ENCODE measurements at regions not wholly inside any gene's neighbourhood (a gene's known extent, or its start where the extent isn't known, plus 50 kb on each side); places are given as distances from the start of the nearest gene placed in this dataset.
"Not testable (repeated sequence)": the region's sequence is repeated elsewhere in the genome, so short reads cannot be mapped to it uniquely, and the experiment has no call there.

DNA sequence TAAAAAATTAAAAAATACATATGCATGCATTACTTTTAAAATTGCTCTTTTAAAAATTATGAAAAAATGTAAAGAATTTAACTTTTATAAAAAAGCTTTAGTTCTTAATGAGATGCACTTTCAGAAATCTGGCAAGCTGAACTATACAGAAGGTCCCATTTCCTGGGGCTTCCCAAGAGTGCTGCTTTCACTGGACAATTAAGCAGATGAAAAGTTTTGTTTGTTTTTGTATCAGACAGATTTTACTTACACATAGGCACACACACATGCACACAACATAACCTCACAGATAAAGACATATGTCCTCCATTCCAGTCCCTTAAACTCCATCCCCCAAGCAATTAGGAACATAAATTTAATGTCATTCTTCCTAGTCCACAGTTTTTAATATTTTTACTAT, 402.3 kb upstream of the ASIC2 start:
- no peak for DNase-seq (ENCODE audit: low read depth in 2 of 2)

DNA sequence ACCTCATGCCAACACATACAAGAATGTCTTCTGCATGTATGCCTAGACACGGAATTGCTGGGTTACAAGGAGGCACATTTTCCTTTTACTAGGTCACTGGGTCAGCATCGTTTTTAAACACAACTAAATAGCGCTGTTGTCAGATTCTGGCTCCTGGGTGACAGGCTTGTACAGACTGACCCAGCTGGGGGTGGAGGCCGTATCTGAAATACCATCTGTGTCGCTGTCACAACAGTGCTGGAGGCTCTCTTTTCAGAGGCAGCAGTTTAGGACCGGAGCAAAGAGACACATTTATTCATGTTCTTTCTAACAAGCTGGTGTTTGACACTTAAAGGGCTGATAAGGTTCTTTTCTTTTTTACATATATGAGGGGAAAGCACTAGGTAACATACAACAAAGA, 403.0 kb upstream of the ASIC2 start:
- no peak for DNase-seq (ENCODE audit: low read depth in 2 of 2)

DNA sequence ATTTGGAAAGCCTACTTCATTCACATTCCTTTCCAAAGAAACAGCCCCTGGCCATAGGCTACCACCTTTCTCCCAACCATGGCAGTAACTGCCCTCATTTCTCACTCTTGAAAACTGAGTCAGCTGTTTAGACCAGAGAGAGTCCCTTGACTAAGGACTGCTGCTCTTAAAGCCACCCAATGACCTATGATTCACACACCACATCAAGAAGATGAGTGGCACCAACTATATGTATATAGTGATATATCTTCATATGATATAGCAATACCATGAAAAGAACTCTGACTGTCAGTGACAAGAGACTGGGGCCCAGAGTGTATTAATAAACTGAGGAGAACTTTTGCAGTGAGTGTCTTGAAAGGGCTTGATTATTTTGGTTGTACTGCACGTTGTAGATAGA, 404.5 kb upstream of the ASIC2 start:
- DNase-seq (ENCODE audit: low read depth in 2 of 2), result no peak

DNA sequence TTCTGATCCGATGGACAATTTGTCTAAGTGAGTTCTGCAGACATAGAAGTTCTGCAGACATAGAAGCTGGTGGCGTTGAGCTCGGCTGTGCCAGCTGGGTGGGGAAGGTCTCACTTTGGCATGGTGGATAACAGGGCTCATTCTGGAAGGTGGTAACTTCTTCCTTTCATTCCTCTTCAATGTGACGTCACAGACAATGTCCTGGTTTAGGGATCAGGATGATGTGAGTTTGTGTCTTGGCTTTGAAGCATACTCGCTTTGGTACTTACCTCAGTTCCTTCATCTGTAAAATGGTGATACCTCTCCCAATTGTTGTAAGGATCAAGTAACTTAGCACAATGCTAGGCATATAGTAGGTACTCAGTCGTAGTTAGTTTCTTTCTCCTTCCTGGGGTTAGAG, 408.8 kb upstream of the ASIC2 start:
- no peak for DNase-seq (ENCODE audit: low read depth in 2 of 2)

DNA sequence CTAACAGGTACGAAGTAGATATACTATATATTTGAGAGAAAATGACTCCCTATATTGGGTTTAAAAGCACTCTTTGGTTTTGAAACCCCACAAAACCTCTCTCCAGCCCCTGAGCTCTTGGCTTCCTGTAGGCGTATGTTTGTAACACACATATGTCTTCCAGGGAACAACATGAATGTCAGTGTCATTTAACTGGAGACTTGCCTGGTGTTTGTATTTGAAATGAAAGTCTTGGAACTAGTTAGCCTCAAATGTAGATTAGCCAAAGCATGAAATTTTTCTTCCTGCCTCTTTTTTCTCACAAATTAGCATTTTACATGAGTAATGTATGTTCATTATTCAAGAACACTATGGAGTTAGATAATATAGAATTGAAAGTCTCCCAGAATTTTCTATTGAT, 411.8 kb upstream of the ASIC2 start:
- DNase-seq (ENCODE audit: low read depth in 2 of 2), result no peak

DNA sequence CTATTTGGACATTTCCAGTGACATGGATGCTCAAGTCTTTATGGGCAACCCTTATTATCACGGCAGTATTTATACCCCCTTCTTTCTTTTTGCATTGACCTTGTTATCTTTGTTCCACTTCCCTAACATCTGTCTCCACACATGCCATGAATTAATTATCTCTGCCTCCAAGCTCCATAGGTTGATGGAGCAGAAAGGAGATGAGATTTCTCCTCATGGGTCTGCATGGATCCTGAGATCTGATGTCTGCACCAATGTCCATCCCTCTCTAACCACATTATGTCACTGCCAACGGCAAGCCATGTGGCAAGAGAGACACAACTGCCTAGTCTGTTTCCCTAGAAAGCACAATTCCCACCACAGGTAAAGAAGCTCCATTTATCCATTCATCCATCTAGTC, 416.8 kb upstream of the ASIC2 start:
- no peak for DNase-seq (ENCODE audit: low read depth in 2 of 2)

DNA sequence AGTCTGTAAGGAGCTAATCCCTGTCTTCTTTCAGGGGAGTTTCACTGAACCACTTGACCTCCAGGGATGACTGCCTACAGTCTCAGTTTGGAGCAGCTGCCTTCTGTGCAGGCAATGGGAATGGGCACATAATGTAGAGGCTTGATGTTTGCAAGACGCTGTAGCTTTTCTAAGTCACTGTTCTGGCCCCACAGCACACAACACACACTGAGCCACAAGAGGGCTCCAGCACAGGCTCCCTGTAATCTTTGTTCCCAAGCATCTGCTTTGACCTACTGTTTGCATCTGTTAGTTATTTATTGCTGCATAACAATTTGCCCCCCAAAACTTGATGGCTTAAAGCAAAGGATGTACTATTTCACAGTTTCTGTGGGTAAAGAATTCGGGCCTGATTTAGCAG, 419.0 kb upstream of the ASIC2 start:
- DNase-seq (ENCODE audit: low read depth in 2 of 2), result no peak

DNA sequence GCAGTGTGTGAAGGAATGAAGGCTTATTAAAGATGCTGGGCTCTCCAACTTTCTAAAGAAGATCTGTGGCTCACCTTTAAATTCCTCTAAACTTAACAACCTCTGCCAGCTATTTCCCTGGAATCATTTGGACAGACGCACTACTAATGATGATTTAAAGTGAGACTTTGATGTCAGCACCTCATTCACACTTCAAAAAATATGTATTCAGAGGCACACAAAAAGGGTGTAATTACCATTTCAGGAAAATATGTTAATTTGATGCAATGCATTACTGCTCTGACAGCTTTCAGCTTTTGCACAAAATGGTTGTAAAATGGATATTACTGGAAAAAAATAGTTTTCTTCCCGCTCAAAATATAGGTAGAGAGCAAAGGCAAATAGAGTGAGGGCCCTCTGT, 423.9 kb upstream of the ASIC2 start:
- DNase-seq (ENCODE audit: low read depth in 2 of 2), result no peak

DNA sequence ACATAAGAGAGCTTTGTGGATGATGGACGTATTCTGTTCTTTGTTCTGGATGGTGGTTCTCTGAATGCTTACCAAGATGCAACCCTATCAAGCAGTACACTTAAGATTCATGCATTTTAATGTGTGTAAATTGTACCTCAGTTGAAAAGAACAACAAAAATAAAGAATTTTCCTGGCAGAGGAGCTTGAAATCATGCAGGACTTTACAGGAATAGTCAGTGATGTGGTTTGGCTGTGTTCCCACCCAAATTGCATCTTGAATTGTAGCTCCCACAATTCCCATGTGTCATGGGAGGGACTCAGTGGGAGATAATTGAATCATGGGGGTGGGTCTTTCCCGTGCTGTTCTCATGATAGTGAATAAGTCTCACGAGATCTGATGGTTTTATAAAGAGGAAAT, 430.6 kb upstream of the ASIC2 start:
- not testable (repeated sequence) for DNase-seq (ENCODE audit: low read depth in 2 of 2)

DNA sequence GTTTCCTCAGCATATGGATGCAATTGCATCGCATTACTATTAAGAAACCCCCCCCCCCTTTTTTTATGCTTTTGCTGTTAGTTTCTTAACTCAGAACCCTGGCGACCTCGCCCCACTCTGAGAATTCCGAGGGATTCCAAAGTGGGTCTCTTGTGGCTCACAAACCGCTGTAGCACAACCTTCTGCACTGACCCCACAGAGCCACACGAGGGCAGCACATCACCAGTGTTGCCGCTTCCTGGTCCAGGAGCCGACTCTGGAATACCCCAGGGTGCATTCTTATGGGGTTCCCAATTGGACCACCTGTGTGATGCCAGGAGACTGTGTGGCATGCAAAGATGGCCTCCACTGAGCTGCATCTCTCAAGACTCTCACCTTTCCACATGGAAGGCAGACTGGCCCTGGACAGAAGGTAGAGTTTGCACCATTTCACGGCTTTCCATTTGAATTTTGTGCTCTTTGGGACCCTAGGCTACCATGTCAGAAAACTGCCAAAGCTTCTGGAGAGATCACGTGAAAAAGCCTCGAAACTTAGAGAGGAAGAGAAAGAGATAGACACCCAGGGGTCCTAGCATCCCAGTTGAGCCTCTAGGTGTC, 432.7 kb upstream of the ASIC2 start:
- DNase-seq (ENCODE audit: low read depth in 2 of 2), result peak in 1 of 2 experiments; percentile 2

DNA sequence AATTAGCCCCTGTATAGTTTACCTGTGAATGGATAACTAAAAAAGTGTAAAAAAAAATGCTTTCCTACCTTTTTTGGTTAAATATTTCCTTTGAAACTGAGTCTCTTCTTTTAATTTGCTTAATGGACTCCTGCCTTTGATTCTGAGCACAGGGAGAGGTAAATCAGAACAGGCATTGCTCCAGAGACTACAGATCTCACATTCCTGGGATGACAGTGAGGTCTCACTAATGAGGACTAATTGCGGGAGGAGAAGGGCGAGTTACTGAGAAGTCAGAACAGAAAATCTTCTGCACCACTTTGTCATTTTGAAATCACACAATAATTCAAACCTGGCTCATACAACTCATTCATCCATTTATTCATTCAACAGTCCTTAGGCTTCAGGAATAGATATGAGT, 437.0 kb upstream of the ASIC2 start:
- DNase-seq (ENCODE audit: low read depth in 2 of 2), result no peak

DNA sequence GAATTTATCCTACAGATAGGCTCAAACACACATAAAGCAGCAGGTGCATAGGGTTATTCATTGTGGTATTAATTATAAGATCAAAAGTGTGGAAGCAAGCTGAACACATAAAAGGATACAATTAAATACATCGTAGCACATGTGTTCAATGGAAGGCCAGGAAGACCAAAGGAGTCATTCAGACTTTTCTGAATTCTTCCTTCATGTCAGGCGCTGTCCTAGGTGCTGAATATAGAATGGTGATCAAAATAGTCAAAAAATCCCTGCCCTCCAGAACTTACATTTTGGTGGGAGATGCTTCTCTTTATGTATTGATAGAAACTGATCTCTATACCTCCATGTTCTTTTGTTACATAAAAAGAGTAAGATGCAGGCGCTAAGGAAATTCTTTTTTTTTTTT, 439.0 kb upstream of the ASIC2 start:
- no peak for DNase-seq (ENCODE audit: low read depth in 2 of 2)

DNA sequence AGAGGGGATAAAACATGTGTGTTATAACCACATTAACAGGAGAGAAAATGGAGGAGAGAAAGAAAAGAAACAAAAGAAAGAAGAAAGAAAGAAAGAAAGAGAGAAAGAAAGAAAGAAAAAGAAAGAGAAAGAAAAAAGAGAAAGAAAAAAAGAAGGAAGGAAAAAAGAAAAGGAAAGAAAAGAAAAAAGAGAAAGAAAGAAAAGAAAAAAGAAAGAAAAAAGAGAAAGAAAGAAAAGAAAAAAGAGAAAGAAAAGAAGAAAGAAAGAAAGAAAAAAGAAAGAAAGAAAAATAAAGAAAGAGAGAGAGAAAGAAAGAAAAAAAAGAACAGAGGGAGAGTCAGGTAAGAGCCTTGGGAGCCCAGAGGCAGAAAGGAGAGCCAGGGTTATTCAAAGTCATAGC, 446.6 kb upstream of the ASIC2 start:
- no peak for DNase-seq (ENCODE audit: low read depth in 2 of 2)

DNA sequence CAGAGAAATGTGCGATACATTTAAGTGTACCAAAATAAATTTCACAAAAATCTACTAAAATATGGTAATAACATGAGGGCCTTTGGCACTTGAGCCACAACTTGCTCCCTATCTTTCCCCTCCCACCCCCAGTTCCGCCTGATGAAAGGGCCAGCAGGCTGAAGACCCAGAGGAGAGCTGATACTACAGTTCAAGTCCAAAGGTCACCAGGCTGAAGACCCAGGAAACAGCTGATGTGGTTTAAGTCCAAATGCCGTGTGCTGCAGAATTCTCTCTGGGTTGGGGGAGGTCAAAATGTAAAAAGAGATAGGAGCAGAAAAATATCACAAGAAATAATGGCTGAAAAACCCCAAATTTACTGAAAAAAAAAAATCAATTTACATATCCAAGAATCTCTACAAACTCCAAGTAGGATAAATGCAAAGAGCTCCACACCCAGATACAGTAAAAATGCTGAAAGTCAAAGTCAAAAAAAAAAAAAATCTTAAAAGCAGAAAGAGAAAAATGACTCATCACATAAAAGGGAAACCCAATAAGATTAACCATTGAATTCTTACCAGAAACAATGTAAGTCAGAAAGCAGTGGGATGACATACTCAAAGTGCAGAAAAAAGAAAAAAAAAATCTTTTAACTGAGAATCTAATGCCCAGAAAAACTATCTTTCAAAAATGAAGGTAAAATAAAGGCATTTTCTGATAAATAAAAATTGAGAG, 452.1 kb upstream of the ASIC2 start:
- DNase-seq (ENCODE audit: low read depth in 2 of 2), result no peak

DNA sequence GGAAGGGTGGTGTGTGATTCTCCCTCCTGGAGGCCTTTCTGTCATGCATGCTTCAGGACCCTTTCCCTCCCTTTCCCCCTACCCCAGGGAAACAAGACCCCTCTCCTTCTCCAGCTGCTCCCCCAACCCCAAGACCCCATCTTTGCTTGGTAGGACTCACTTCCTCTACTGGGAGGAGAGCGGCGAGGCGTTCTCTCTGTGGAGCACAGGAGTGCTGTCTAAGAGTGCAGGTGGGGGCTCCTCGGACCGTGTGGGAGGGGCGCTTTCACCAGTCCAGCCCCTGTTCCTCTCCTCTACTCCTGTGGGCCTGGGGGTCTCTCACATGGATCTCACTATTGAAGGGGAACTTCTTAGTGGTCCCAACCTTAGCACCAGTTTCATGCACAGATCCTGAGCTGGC, 456.1 kb upstream of the ASIC2 start:
- DNase-seq (ENCODE audit: low read depth in 2 of 2), result no peak

DNA sequence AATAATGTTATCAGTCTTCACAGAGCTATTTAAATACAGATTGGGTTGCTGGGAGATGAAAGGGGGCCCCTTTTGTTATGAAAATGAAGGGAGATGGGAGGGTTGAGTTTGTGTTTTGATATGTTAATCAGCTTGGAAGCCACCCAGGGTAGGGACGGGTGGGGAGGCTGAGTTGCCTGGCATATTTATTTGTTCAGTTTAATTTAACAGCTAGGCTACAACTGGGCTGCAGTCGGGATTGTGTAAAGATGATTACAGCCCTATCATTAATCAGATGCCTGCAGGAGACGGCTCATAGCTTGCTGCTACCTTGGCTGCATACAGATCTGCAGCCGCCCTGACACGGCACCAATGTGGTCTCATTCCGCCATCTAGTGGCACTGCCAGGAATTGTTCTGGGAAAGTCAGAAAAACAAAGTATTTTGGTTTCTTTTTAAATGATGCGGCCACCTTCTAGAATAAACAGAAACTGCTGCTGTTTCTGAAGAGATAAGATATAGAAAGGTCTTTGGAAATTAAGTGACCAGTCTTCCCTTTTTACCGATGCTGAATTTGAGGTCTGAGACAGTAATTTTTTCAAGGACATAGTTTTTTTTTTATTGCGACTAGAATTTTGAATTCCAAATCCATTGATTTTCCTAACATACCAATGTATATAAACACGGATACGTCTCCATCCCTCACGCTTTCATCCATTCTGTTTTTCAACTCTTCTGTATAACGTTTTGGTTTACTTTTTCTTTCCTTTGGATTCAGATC, 458.0 kb upstream of the ASIC2 start:
- peak; percentile 38 to 64 for DNase-seq (ENCODE audit: low read depth in 2 of 2)

DNA sequence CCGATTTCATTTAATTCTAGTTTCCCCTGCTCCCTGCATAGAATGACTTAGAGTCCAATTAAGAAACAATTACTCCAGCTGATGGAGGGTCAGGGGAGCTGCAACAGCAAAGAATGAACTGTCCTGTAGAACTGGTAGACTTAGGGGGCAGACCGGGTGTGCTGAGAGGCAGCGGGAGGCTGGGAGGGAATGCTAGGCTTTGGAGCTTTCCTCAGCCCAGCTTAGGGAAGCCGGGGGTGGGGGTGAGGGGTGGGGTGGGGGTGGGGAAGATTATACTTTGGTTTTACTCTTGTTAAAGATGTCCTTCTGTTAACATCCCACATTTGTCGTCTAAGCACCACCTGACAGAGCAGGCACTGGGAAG, 458.6 kb upstream of the ASIC2 start:
- no peak for DNase-seq (ENCODE audit: low read depth in 2 of 2)

DNA sequence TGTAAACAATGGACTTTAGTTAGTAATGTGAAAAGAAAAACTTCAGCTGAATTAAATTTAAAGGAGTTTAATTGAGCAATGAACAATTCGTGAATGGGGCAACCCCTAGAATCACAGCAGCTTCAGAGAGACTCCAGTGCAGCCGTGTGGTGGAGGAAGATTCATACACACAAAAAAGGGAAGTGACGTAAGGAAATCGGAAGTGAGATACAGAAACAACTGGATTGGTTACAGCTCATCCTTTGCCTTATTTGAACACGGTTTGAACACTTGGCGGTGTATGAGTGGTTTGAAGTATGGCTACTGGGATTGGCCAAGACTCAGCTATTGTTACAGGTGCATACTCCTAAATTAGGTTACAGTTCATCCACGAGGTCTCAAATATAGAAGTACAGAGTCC, 460.4 kb upstream of the ASIC2 start:
- no peak for DNase-seq (ENCODE audit: low read depth in 2 of 2)

DNA sequence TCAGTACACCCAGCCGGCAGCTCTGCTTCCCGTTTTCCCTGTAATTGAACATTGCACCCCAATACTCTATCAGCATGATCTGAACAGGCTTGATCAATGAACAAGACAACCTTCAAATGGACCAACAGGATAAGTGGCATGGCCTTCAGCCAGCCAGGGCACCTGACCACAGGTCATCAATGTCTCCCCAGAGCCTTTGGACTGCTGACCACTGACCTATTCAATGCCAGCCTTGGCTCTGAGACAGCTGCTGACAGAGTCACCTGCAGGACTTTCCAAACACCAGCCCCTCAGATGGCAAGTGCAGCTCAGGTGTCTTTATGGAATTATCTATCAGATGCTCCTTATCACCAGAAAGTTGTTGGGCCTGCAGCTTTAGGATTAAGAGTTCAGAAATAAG, 462.9 kb upstream of the ASIC2 start:
- DNase-seq (ENCODE audit: low read depth in 2 of 2), result no peak

DNA sequence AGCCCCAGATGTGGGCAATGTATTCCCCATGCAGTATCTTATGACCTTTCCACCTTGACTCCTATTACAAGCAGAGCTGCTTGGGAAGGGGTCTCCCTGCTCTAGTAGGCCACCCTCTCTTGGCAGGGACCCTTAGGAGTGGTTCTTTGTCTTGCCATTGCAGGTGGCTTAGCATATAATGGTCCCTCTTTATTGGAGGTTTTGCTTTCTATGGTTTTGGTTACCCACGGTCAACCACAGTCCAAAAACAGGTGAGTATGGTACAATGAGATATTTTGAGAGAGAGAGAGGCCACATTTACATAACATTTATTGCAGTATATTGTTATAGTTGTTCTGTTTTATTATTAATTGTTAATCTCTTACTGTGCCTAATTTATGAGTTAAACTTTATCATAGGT, 472.8 kb upstream of the ASIC2 start:
- DNase-seq (ENCODE audit: low read depth in 2 of 2), result no peak

DNA sequence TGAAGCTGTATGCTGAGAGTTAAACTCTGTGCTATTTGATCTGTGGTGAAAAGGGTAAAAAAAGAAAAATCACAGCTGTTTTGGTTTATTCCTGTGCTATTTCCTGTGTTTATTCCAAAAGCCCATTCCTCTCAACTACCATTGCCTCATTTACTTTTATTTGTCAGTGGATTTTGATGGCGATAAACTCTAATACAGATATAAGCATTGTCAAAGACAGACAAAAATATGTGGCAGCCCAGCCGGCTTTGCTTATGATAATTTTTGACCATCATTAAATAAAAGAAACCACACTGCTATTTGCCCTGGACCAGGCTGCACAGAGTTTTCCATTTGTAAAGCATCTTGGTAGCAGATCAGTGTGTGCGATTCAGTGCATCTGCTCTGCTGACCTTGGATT, 473.6 kb upstream of the ASIC2 start:
- no peak for DNase-seq (ENCODE audit: low read depth in 2 of 2)

DNA sequence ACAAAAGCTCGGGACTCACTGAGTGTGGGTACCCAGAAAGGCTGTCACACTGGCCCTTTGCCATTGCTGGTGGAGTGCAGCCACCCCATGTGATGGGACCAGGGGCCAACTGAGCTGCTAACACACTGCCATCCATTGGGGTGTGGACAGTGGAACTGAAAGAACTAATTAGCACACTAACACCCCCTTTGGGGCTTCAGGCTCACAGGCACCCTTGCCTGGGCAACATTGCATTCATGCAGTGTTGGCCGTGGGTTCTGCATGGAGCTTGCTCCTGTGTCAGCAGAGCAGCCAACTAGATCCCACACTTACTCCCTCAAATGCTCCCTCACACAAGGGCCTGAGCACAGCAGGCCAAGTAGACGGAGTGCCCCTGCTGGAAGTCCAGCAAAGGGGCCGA, 476.0 kb upstream of the ASIC2 start:
- no peak for DNase-seq (ENCODE audit: low read depth in 2 of 2)

DNA sequence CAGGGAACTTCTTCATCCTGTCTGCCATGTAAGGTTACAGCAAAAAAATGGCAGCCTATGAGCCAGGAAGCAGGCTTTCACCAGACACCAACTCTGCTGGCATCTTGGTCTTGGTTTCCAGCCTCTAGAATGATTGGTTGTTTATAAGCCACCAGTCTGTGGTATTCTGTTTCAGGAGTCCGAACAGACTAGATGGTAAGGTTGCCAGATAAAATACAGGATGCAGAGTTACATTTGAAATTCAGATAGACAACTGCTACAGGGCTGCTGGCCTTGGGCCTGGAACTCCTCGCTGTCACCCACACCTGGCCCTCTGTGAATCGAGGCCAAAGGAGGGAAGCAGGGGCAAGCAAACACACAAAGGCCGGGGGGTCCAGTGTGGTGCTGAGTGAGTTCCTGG, 478.8 kb upstream of the CCL2 start:
- no peak for DNase-seq (ENCODE audit: low read depth in 2 of 2)

All from stimulated activated CD4-positive, alpha-beta T cell treated with anti-CD3 and anti-CD28 coated beads, Interleukin-12 subunit alpha, Interleukin-12 subunit beta, amount 100 ng/mL, for 24 hours (primary cell).